ENCODE measurements at regions not wholly inside any gene's neighbourhood (a gene's known extent, or its start where the extent isn't known, plus 50 kb on each side); places are given as distances from the start of the nearest gene placed in this dataset.

DNA sequence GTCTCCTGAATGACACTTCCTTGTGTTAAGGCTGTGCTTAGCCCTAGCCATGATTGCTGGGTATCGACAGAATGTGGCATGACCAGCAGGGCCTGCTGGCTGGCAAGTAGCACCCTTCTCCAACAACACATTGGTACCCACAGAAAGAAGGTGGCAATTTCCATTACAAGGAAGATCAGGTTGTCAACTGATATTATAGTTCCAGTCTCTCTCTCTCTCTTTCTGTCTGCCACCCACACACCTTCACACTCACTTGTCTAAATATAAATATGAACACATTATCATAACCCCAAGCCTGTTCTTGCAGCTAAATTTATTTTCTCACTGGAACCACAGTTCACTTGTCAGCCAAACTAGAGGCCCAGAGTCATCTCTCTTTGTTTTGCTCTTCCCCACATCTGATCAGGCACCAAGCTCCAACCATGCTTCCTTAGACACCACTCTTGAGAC, 408.1 kb upstream of the PIK3R1 start:
- TF ChIP-seq GATA2 (IDR thresholded peaks at IDR 0.05; ENCODE audit: low read depth, low read length) (no peak), GATA3 (IDR thresholded peaks at IDR 0.05; ENCODE audit: low read depth, low read length) (no peak)
